ENCODE measurements at regions not wholly inside any gene's neighbourhood (a gene's known extent, or its start where the extent isn't known, plus 50 kb on each side); places are given as distances from the start of the nearest gene placed in this dataset.

DNA sequence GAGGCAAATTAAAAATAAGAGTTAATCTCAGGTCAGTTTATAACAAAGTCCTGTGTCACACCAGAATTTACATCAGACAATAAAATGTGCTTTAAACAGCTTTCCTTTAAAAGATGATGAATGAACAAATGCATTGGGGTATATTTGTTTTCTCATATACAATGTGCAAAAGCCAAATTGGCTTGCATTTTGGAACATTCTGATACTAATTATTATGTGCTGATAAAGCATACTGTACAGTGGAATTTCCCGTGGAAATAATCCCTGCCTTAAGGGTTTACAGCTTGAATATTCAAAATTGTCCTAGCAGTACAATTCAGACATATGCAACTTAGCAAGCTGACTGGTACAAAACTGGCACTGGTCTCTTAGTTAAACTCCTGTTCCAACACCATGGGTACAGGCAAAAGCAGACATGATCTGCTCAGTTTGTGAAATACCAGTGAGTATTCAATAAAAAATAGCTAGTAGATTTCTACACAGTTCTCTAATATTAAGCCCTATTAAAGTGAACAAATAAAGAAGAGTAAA, 373.4 kb downstream of the SLITRK1 start:
- no peak for TF ChIP-seq CTCF (IDR thresholded peaks at IDR 0.05)
- TF ChIP-seq POLR2A (IDR thresholded peaks at IDR 0.05): no peak
- Histone ChIP-seq H3K9me3 (replicated peaks in 1 of 3) (no peaks in the 10 kb centered on the region), H3K4me1 (replicated peaks in 1 of 2) (no peaks in the 10 kb centered on the region), H3K4me3 (no peak overlapping the region), H3K36me3 (replicated peaks in 1 of 2) (no peaks in the 10 kb centered on the region), H3K27me3 (no peaks in the 10 kb centered on the region), H3K27ac (no peak overlapping the region)
- intact Hi-C loops (cut with DNase I): no loop called here
- WGBS, 4 donors: 38 to 59% (median 41%) methylated on average over 1 of the region's 1 CpG
- DNase-seq: no peak

DNA sequence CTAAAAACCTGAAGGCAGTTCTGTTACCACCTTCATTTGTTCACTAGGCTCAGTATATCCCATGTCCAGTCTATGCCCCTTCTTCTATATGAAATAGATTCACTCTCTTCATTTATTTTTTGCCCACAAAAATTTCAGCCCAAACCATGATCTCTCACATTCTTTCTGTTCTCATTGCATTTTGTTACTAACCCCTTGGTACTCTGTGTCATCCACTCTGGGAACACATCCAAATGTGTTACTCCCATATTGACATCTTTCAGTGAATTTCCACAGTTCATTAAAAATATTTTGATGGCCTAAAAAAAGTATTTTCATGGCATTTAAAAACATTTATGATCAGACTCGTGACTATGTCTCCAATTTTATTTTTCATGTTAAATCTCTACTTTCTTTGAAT, 378.9 kb downstream of the SLITRK1 start:
- no peak for TF ChIP-seq CTCF (IDR thresholded peaks at IDR 0.05)

GRCh38 chr13:83499286-83499685, 383.0 kb downstream of the SLITRK1 start:
- DNase-seq: no peak
- Histone ChIP-seq H3K36me3 (replicated peaks in 1 of 2) (no peaks in the 10 kb centered on the region), H3K4me3 (no peak overlapping the region), H3K9me3 (replicated peaks in 1 of 3) (no peaks in the 10 kb centered on the region), H3K27ac (no peak overlapping the region), H3K4me1 (replicated peaks in 1 of 2) (no peaks in the 10 kb centered on the region), H3K27me3 (no peaks in the 10 kb centered on the region)
- intact Hi-C loops (cut with DNase I): no loop called here
- TF ChIP-seq POLR2A (IDR thresholded peaks at IDR 0.05) (no peak), CTCF (IDR thresholded peaks at IDR 0.05) (no peak)

More for the DNA sequence above, 378.9 kb downstream of the SLITRK1 start:
- WGBS, 4 donors: 48 to 65% (median 51%) methylated on average over 1 of the region's 1 CpG
- no peaks in the 10 kb centered on the region for H3K9me3 ChIP-seq (replicated peaks in 1 of 3)
- H3K4me3 ChIP-seq: no peak overlapping the region
- H3K36me3 ChIP-seq (replicated peaks in 1 of 2): no peaks in the 10 kb centered on the region
- no peaks in the 10 kb centered on the region for H3K27me3 ChIP-seq
- DNase-seq: no peak
- no peaks in the 10 kb centered on the region for H3K4me1 ChIP-seq (replicated peaks in 1 of 2)
- no peak overlapping the region for H3K27ac ChIP-seq
- intact Hi-C loops (cut with DNase I): no loop called here

DNA sequence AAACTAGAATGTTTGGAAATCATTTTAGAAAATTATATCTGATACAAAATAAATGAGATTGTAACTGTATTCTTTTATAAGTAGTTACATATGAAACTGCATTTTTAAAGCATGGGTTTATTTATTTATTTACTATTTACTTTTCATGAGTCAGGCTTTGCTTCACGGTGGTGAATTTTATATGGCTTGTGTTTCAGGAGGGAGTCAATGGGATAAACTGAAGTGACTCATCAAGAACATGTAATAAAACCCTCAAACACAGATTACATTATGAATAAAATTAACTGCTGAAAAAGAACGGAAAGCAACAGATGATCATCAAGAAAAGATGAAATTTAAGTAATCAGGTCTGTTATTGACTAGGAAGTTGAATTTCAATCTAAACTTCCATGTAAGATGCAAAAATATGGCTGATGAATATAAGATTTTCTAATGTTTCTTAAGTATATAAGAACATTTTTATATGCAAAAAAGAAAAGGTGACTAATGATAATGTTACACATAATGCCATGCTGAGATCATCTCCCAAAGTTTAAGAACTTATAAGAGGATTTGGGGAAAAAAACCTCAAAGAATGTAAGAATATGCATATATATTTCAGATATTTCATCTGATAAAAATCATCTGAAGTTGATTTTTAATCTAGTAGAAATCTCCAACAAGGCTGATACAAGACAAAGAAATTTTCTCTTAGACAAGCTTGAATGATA, 383.6 kb downstream of the SLITRK1 start:
- TF ChIP-seq POLR2A (IDR thresholded peaks at IDR 0.05) (no peak), CTCF (IDR thresholded peaks at IDR 0.05) (no peak)
- no peaks in the 10 kb centered on the region for H3K27me3 ChIP-seq
- no peaks in the 10 kb centered on the region for H3K9me3 ChIP-seq (replicated peaks in 1 of 3)
- WGBS, 4 donors: 61 to 74% (median 69%) methylated on average over 2 of the region's 2 CpGs
- no peak for DNase-seq
- H3K4me1 ChIP-seq (replicated peaks in 1 of 2): no peaks in the 10 kb centered on the region
- no peak overlapping the region for H3K4me3 ChIP-seq
- intact Hi-C loops (cut with DNase I): no loop called here
- H3K27ac ChIP-seq: no peak overlapping the region
- H3K36me3 ChIP-seq (replicated peaks in 1 of 2): no peaks in the 10 kb centered on the region
